ENCODE measurements at regions not wholly inside any gene's neighbourhood (a gene's known extent, or its start where the extent isn't known, plus 50 kb on each side); places are given as distances from the start of the nearest gene placed in this dataset.

- H3K4me3 ChIP-seq (ENCODE audit: low read depth, low read length) = no peak overlapping the region
- no peak for DNase-seq (ENCODE audit: low read depth)
- TF ChIP-seq, protein P1, sequence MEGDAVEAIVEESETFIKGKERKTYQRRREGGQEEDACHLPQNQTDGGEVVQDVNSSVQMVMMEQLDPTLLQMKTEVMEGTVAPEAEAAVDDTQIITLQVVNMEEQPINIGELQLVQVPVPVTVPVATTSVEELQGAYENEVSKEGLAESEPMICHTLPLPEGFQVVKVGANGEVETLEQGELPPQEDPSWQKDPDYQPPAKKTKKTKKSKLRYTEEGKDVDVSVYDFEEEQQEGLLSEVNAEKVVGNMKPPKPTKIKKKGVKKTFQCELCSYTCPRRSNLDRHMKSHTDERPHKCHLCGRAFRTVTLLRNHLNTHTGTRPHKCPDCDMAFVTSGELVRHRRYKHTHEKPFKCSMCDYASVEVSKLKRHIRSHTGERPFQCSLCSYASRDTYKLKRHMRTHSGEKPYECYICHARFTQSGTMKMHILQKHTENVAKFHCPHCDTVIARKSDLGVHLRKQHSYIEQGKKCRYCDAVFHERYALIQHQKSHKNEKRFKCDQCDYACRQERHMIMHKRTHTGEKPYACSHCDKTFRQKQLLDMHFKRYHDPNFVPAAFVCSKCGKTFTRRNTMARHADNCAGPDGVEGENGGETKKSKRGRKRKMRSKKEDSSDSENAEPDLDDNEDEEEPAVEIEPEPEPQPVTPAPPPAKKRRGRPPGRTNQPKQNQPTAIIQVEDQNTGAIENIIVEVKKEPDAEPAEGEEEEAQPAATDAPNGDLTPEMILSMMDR (conservative IDR thresholded peaks at IDR 0.05; ENCODE audit: low read depth, low read length) = no peak
These were observed 155.3 kb downstream of the IRS2 start for GRCh38 chr13:109631069-109631468.

DNA sequence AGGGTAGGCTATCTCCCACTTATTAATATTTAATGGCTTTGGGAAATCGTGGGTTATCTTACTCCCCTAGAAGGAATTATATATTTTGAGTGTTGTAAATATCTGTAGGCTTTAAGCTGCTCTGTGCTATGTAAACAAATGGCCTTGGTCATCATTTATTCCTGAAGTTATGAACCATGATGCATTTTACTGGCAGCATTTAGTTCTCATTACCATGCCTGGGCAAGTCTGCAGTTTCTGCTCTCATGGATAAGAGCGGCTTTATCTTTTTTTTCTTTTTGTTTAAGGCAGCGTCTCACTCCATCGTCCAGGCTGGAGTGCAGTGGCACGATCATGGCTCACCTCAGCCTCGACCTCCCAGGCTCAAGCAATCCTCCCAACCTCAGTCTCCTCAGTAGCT lies 156.1 kb downstream of the IRS2 start:
- no peak overlapping the region for H3K4me3 ChIP-seq (ENCODE audit: low read depth, low read length)
- no peak for DNase-seq (ENCODE audit: low read depth)
- TF ChIP-seq, protein P1 (conservative IDR thresholded peaks at IDR 0.05; ENCODE audit: low read depth, low read length) = no peak

- DNase-seq (ENCODE audit: low read depth) = no peak
- TF ChIP-seq, protein P1 (conservative IDR thresholded peaks at IDR 0.05; ENCODE audit: low read depth, low read length) = no peak
- no peak overlapping the region for H3K4me3 ChIP-seq (ENCODE audit: low read depth, low read length)
These were observed 156.6 kb downstream of the IRS2 start for GRCh38 chr13:109629737-109630136.

- no peak overlapping the region for H3K4me3 ChIP-seq (ENCODE audit: low read depth, low read length)
- peak; percentile 60 for DNase-seq (ENCODE audit: low read depth)
- TF ChIP-seq, protein P1 (conservative IDR thresholded peaks at IDR 0.05; ENCODE audit: low read depth, low read length) = no peak
These were observed 158.1 kb downstream of the IRS2 start for GRCh38 chr13:109628251-109628699.

- H3K4me3 ChIP-seq (ENCODE audit: low read depth, low read length) = no peak overlapping the region
- TF ChIP-seq, protein P1 (conservative IDR thresholded peaks at IDR 0.05; ENCODE audit: low read depth, low read length) = no peak
These were observed 158.7 kb downstream of the IRS2 start for GRCh38 chr13:109627649-109628048.

DNA sequence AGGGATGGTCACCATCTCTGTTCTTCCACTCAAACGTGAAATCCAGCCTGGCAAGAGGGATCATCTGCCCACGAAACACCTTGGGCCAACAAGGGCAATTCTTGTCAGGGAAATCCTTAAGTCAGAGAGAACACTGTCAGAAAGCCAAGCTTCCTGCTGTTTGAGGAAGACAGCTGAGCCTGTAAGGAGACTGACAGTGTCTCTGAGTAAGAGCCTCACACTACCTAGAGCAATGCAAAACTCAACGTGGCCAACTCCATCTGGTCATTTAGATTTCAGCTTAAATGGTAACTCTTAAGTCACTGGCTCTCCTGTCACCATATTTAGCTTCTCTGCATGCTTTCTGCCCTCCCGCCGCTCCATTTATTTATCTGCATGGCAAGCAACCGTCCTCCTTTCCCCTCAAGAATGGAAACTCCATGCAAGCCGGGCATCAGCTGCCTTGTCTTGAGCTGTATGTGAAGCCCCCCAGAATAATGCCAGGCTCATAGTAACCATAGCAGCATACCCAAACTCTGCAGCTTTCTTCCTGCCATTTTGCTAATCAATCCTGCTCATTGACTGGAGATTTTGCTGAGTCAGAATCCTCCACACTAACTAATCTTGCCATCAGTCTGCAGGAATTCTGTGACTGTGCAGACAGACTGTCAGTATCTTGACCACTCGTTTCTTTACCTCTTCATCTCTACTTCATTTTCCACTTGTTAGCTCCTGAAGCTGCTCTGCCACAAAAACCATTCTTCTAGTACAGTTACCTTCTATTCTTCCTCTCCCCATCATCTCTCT lies 159.8 kb downstream of the IRS2 start:
- TF ChIP-seq, protein P1 (conservative IDR thresholded peaks at IDR 0.05; ENCODE audit: low read depth, low read length) = no peak
- DNase-seq (ENCODE audit: low read depth) = no peak
- no peak overlapping the region for H3K4me3 ChIP-seq (ENCODE audit: low read depth, low read length)

More at GRCh38 chr13:109627649-109628048, 158.7 kb downstream of the IRS2 start:
- DNase-seq (ENCODE audit: low read depth) = no peak

DNA sequence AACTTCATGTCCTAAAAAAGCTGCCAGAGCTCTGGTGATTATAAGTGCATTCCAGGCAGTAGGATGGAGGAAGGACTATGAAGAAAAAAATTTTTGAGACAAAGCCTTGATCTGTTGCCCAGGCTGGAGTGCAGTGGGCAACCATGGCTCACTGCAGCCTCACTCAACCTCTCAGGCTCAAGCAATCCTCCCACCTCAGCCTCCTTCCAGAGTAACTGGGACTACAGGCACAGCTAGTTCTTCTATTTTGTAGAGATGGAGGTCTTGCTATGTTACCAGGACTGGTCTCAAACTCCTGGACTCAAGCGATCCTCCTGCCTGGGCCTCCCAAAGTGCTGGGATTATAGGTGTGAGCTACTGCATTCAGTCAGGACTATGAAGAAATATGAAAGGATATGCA lies 161.2 kb downstream of the IRS2 start:
- TF ChIP-seq, protein P1 (conservative IDR thresholded peaks at IDR 0.05; ENCODE audit: low read depth, low read length) = no peak
- DNase-seq (ENCODE audit: low read depth) = no peak
- H3K4me3 ChIP-seq (ENCODE audit: low read depth, low read length) = no peak overlapping the region

Measured in choroid plexus epithelial cell (primary cell).